Astrocyte (in vitro differentiated cells and primary cell): ENCODE measurements at regions not wholly inside any gene's neighbourhood (a gene's known extent, or its start where the extent isn't known, plus 50 kb on each side); places are given as distances from the start of the nearest gene placed in this dataset.
"Not testable (repeated sequence)": the region's sequence is repeated elsewhere in the genome, so short reads cannot be mapped to it uniquely, and the experiment has no call there.

Source experiments
- CTCF ChIP-seq: IDR thresholded peaks from 2 replicates; pipeline ENCODE4 v1.5.1; 2011; ENCODE audit warnings: low read depth, mild to moderate bottlenecking, inconsistent platforms, low read length, moderate library complexity; ENCODE audit not compliant: insufficient read depth
- EZH2 ChIP-seq: IDR thresholded peaks from 2 replicates; pipeline ENCODE4 v1.6.1; 2012; ENCODE audit warnings: mild to moderate bottlenecking, low read length, inconsistent platforms; ENCODE audit not compliant: insufficient read depth

GRCh38 chr22:10698836-10699235, 4829.2 kb upstream of the OR11H1 start:
- not testable (repeated sequence) for TF ChIP-seq CTCF, EZH2
